Inflammatory macrophage treated with lipopolysaccharide for 4 hours (primary cell): ENCODE measurements at regions not wholly inside any gene's neighbourhood (a gene's known extent, or its start where the extent isn't known, plus 50 kb on each side); places are given as distances from the start of the nearest gene placed in this dataset.
"Not testable (repeated sequence)": the region's sequence is repeated elsewhere in the genome, so short reads cannot be mapped to it uniquely, and the experiment has no call there.

Experiments used
- DNase-seq: peaks from one replicate; pipeline ENCODE4 v3.0.0-alpha.2; 2020

DNA sequence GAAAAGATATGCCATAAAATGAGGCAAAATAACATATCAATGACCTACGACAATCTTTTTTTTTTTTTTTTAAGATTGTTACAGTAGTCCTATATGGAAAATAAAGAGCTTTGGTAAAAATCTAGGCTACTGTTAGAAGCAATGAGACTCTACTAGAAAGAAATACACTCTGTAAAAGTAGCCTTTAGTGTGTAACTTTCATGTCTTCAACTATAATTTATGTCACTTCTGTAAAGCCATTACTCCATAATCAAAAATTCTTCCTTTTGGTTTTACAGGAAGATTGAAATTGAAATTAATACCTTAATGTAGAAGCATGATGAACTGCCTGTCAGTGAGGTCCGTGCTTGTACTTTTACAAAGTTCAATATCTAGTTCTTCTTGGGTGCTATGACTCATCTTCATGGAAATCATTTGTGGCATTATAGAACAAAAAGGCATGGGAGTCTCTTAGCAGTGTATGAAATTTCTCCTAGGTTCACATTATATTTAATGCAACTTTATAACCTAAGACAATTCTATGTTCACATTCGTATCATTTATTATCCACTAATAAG lies 1393.1 kb downstream of the EFNA5 start:
- DNase-seq = no peak

DNA sequence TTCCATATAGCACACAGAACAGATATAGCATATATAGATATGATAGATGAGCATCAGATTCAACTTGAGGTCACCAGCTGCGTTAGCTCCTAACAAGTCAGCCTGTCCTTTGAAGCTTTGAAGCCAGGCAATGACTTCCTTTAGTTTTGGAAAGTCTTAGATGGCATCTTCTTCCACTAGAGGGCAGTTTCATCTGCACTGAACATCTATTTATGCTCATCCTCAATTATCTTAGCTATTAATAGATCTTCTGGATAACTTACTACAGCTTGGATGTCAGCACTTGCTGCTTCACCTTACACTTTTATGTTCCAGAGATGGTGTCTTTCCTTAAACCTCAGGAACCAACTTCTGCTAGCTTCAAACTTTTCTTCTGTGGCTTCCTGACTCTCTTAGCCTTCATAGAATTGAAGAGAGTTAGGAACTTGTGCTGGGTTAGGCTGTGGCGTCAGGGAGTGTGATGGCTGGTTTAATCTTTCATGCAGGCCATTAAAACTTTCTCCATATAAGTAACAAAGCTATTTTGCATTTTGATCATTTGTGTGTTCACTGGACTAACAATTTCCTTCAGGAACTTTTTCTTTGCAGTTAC lies 1401.4 kb downstream of the EFNA5 start:
- peak; percentile 2 for DNase-seq

DNA sequence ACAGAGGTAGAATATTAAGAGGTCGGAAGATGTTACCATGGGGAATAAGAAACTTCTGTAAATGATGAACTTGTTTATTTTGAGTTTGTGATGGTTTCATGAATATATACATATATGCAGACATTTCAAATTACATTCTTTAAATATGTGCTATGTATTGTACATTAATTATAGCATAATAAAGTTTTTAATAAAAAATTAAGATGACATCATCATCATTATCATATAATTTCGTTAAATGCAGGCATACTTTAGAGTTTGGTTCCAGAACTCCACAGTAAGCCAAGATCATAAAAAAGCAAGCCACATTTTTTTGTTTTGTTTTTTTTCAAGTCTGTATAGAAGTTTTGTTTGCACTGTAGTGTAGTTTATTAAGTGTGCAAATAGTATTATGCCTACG lies 1403.5 kb downstream of the EFNA5 start:
- no peak for DNase-seq

DNA sequence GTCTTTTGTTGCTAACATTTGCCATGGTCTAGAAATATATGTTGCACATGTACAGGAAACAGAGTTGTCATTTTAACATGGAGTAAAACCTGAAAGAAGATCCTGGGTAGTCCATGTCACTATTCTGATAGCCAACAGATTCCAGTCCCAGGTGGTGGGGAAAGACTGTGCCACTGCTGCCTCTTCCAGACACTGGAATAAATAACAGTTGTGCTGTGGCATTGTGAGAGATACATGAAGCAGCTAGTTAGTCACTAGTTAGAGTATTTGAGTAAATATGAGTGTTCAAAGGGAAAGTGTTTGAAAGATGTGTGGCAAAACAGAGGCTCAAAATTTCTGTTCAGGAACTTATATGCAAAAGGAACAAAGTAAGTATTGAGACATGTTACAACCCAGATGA lies 1408.3 kb downstream of the EFNA5 start:
- no peak for DNase-seq

DNA sequence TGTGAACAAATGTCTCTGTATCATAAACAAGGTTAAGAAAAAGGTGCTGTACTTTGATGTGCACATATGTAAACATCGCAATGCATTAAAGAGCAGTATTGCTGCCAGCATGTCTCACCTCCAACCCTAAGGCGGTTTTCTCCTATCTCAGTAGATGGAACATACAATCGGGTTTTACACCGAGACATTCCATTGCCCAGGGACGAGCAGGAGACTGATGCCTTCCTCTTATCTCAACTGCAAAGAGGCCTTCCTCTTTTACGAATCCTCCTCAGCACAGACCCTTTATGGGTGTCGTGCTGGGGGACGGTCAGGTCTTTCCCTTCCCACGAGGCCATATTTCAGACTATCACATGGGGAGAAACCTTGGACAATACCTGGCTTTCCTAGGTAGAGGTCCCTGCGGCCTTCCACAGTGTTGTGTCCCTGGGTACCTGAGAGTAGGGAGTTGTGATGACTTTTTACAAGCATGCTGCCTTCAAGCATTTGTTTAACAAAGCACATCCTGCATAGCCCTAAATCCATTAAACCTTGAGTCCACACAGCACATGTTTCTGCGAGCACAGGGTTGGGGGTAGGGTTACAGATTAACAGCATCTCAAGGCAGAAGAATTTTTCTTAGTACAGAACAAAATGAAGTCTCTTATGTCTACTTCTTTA lies 1411.2 kb downstream of the EFNA5 start:
- DNase-seq = not testable (repeated sequence)

DNA sequence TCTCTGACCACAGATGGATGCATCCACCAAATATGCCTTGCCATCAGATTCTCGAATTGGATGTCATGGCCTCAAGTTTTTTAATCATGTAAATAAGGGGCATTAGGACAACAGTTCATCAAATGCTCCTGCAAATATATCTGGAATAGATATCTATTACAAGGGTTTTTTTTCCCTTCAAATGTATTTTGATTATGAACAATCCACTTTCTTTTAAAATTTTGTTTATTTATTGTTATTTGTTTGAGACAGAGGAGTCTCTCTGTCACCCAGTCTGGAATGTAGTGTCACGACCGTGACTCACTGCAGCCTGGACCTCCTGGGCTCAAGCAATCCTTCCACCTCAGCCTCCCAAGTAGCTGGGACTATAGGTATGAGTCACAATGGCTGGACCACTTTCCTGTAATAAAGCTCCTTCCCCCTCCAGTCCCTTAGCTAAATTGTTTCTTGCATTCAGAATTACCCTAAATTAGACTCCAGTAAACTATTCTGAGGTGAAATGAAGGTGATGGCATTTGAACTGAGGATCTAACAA lies 1412.1 kb downstream of the EFNA5 start:
- DNase-seq = no peak

DNA sequence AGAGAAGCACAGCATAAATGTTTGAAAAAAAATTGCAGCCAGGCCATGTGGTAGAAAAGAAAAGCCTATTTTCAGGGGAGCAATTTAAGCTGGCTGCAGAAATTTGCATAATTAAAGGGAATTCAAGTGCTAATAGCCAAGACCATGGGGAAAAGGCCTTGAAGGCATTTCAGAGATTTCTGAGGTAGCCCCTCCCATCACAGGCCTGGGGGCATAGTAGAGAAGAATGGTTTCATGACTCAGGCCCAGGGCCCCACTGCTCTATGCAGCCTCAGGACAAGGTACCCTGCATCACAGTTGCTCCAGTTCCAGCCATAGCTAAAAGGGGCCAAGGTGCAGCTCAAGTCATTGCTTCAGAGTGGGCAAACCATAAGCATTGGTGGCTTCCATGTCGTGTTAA lies 1416.0 kb downstream of the EFNA5 start:
- no peak for DNase-seq

DNA sequence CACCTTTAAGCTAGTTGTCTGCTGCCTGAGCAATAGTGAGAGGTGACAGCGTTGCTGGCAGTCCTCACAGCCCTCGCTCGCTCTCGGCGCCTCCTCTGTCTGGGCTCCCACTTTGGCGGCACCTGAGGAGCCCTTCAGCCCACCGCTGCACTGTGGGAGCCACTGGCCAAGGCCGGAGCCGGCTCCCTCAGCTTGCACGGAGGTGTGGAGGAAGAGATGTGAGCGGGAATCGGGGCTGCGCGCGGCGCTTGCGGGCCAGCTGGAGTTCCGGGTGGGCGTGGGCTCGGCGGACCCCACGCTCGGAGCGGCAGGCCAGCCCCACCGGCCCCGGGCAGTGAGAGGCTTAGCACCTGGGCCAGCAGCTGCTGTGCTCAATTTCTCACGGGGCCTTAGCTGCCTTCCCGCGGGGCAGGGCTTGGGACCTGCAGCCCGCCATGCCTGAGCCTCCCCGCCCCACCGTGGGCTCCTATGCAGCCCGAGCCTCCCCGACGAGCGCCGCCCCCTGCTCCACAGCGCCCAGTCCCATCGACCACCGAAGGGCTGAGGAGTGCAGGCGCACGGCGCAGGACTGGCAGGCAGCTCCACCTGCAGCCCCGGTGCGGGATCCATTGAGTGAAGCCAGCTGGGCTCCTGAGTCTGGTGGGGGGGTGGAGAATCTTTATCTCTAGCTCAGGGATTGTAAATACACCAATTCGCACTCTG lies 1424.5 kb downstream of the EFNA5 start:
- not testable (repeated sequence) for DNase-seq

DNA sequence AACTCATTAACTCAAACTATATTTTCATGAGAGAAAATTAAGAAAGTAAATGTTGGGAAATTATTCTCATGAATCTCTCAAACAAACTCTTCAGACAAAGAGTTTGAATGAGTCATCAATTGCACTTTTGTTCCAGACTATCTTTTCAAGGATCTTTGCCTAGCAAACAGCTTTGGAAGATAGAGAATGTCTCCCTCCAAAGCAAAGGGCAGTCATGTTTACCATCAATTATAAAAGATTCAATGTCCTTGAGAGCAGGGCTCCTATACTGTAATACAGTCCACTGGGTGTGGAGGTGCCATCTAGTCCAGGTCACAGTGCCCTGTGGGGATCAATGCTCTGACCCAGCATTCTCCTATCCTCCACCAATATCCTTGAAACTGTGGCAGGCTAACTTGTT lies 1429.3 kb downstream of the EFNA5 start:
- DNase-seq = no peak

DNA sequence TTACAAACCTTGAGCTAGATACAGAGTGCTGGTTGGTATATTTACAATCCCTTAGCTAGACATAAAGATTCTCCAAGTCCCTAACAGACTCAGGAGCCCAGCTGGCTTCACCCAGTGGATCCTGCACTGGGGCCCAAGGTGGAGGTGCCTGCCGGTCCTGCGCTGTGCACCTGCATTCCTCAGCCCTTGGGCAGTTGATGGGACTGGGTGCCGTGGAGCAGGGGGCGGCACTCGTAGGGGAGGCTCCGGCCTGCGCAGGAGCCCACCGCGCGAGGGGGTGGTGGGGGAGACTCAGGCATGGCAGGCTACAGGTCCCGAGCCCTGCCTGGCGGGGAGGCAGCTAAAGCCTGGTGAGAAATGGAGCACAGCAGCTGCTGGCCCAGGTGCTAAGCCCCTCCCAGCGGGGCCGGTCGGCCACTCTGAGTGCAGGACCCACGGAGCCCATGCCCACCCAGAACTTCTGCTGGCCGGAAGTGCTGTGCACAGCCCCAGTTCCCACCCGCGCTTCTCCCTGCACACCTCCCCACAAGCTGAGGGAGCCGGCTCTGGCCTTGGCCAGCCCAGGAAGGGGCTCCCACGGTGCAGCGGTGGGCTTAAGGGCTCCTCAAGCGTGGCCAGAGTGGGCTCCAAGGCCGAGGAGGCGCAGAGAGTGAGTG lies 1464.7 kb downstream of the EFNA5 start:
- no peak for DNase-seq

DNA sequence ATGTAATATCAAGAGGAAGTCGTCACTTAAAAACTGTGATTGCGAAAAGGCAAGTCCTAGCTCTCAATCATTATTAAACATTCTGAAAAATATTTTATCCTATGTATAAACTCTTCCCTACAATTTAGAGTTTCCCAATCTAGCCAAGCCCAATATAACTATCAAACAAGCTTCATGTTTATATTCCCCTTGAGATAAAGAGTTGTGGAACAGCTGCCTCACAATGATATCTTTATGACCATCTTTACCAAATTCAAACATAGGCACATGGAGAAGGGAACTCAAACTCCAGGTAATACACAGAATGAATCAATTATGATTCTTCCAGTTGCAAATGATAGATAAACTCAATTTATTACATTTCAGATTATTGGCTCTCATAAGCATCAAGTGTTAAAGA lies 1468.7 kb downstream of the EFNA5 start:
- no peak for DNase-seq

DNA sequence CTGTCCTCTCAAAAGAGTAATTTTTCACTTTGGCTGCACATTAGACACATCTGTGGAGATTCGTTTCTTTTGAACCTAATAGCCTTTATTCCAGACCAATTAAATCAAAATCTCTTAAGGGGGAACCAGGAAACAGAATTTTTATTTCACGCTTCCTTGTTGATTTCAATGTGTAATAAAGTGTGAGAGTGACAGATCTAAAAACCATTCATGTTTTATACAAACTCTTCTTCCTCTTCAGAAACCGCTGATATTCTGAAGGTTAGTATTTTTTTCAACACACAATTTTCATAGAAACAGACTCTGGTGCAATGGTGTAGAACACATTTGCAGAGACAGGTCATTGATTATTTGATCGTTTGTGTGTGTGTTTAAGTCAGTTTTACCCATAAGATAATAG lies 1469.8 kb downstream of the EFNA5 start:
- no peak for DNase-seq

DNA sequence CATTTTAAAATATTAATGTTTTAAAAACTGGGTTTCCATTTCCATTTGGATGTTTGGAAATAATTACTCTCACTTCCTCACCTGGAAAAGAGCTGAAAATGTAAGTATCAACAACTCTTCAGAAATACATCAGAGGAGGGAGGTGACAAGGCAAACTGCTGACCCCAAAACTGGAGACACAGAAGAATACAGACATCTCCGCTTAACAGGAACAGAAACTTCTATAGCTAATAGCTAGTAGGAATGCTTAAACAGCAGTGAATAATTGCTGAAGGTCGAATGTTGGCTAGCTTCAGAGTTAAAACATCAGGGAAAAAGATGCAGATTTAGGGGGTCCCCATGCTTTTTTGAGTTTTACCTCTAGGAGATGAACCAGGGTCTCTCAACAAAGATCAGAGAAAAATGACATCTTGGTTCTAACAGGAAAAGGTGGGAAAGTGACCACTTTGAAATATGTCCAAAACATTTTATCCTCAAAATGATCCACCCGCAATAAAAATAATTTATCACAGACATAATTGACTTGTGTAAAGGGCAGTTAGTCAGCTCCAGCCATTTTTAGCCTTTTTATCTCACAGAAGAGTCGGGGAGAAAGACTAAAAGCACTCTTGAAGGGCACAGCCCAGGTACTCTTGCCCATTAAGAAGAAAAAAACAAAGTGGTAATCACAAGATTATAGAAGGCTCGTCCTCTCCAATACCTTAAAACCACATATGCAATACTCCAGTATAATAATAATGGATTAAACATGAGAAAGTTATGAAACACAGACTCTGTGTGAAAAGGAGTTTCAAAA lies 1474.9 kb downstream of the EFNA5 start:
- no peak for DNase-seq

DNA sequence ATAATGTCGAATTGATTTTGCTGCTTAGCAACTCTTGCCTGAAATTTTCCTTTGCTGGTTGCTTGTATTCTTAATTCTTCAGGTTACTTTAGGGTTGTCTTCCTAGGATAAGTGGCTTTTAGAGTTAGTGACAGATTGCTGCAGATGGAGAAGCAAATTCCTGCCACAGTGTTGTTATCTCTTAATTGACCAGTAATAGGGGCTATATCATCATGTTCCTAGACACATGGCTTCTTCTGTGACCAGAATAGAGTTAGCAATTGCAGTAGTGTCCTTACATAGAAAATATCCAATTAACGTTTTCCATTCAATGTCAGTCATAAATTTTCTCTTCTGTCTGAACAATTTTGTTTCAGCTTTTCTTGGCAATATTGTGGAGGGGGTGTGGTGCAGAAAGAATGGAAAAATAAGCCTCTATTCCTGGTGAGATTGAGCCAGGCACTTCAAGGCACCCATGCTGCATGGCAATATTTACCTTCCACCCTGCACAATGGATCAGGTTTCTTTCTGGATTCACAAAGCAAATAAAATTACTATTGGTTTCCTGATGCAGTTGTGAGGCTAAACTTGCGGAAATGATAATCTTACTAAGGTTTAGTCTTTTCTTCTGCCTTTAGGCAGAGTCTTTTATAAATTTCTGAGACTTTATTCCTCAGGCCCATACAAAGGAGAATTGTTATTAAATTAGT lies 1481.5 kb downstream of the EFNA5 start:
- no peak for DNase-seq

DNA sequence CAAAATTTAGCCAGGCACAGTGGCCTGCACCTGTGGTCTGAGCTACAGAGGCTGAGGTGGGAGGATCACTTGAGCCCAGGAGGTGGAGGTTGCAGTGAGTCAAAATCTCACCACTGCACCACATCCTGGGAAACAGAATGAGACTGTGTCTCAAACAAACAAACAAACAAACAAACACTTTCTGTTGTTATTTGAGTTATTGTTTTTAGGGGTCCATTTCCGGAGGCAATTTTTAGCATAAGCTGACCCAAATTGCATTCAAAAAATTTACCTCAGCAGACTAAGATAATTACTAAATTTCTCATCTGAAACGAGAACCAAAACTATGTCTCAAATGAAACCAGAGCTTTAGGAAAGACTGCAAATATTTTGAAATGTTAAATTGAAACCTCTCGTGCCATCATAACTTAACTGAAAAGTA lies 1485.1 kb downstream of the EFNA5 start:
- DNase-seq = no peak

DNA sequence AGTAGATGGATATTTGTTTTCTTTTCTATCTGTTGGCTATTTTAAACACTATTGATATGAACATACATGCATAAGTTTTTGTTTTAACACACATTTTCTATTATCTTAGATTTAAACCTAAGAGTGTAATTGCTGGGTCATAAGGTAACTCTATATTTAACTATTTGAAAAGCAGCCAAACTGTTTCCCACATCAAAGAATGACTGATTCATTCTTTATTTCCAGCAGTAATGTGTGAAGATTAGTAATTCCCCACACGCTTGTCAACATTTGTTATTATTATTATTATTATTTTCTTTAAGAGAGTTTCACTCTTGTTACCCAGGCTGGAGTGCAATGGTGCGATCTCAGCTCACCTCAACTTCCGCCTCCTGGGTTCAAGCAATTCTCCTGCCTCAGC lies 1495.8 kb downstream of the EFNA5 start:
- DNase-seq = no peak

DNA sequence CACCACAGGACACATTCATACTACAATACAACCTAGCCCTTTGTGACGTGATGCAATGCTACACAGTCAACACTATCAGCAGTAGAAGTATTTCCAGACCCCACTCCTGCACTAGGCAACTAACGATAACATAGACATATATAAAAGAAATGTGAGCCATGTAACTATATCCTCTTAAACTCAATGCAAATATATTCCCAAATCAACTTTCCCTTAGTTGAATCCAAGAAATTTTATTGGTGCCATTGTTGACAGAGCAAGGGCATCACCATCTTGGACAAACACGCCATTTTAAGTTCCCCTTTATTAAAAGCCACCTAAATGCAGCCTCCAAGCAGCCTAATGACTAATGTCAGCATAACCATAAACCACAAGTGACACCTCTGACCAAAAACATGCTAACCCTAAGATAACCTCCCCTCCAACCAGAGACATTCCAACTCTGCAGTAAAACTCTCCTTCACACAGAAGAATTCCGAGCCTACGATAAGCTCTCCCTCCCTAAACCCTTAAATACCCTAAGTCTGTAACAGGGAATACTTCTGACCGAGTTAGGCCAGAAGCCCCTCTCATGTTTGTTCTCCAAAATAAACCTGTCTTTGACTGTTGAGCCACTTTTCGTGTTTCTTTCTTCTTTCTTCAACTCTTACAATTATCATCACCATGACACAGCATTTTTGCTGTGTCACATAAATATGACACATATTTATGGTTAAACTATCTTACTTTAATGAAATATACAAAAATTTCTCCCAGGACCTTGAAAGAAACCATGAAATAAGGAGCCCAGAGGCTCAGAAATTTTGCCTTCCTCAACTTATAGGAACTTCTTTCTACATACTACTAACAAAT lies 1497.8 kb downstream of the EFNA5 start:
- no peak for DNase-seq

DNA sequence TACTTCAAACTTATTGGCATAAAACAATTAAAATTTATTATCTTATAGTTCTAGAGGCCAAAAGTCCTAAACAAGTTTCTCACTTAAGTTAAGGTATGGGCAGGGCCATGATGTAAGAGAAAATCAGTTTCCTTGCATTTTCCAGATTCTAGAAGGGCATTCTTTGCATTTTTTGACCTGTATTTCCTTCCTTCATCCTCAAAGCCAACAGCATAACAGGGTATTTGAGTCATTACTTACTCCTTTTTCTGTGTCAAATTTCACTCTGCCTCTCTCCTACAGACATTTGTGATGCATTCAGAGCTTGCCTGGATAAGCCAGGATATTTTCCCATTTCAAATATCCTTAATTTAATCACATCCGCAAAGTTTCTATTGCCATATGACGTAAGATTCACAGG lies 1499.0 kb downstream of the EFNA5 start:
- no peak for DNase-seq

DNA sequence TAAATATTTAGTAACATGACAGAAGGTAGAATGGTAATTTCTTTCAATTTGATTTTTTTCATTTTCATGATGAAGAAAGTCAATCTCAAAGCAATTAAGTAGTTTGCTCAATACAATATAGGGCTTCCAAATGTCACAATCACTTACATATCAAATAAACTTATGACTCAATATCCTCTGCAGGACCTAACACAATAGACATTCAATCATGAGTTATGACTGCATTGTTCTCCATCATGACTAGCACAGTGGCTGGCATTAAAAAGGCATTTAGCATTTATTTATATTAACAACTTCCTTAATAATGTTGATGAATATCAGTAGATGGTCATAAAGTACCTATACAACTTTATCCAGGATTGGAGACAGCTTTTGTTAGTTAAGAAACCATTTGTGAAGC lies 1499.6 kb downstream of the EFNA5 start:
- no peak for DNase-seq

DNA sequence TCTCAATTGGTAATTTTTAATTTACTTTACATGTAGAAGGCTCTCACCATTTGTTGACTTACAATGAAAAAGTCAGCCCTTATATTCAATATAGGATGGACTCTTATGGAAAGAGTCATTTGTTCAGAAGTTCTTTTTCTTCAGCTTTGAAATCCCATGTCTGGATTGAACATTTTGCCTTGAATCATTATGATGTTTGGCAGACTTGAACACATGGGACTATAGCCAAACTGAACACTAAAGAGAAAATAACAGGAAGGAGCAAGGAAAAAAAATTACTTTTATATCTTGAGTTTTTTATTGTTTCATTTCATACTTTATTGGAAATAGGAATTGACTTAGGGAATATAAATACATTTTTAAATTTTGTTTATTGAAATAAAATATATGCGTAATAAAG lies 1503.0 kb downstream of the EFNA5 start:
- DNase-seq = no peak

DNA sequence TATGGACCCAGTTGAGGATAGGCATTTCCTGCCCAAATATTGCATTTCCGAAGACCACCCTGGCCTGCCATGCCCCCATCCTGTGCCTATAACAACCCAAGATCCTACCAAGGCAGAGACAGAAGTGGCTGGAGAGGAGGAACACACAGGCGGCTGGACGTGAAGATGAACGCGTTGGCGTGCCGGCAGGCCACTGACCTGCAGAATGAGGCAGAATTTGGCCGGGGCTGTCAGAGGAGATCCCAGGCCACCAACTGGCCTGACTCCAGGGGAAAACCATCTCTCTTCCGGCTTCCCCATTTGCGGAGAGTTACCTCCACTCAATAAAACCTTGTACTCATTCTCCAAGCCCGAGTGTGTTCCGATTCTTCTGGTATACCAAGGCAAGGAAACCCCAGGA lies 1507.5 kb downstream of the EFNA5 start:
- DNase-seq = no peak
